AG08396 (cell line): ENCODE measurements at regions not wholly inside any gene's neighbourhood (a gene's known extent, or its start where the extent isn't known, plus 50 kb on each side); places are given as distances from the start of the nearest gene placed in this dataset.

Source experiments
- DNase-seq: peaks from one replicate; pipeline ENCODE4 v3.0.0; 2012; ENCODE audit warnings: low spot score, mixed read lengths

GRCh38 chr5:67366691-67367395 is 170.2 kb upstream of the CD180 start:
- DNase-seq: no peak

- DNase-seq: no peak
Observed at GRCh38 chr5:67366276-67366675, 169.7 kb upstream of the CD180 start.

- no peak for DNase-seq
Observed at GRCh38 chr5:67364381-67364970, 167.9 kb upstream of the CD180 start.

- no peak for DNase-seq
Observed at GRCh38 chr5:67363963-67364362, 167.4 kb upstream of the CD180 start.

- no peak for DNase-seq
Observed at GRCh38 chr5:67363180-67363709, 166.6 kb upstream of the CD180 start.

- DNase-seq: no peak
Observed at GRCh38 chr5:67361932-67362729, 165.5 kb upstream of the CD180 start.

- no peak for DNase-seq
Observed at GRCh38 chr5:67360047-67360446, 163.4 kb upstream of the CD180 start.

GRCh38 chr5:67358186-67358585 is 161.6 kb upstream of the CD180 start:
- no peak for DNase-seq

- no peak for DNase-seq
Observed at GRCh38 chr5:67355120-67355713, 158.6 kb upstream of the CD180 start.

GRCh38 chr5:67353500-67354450 is 157.2 kb upstream of the CD180 start:
- DNase-seq: no peak

GRCh38 chr5:67350618-67351201 is 154.1 kb upstream of the CD180 start:
- no peak for DNase-seq

GRCh38 chr5:67350185-67350584 is 153.6 kb upstream of the CD180 start:
- no peak for DNase-seq

- no peak for DNase-seq
Observed at GRCh38 chr5:67347821-67348220, 151.2 kb upstream of the CD180 start.

GRCh38 chr5:67346611-67347010 is 150.0 kb upstream of the CD180 start:
- DNase-seq: no peak

GRCh38 chr5:67344870-67345269 is 148.3 kb upstream of the CD180 start:
- DNase-seq: no peak

GRCh38 chr5:67343835-67344234 is 147.2 kb upstream of the CD180 start:
- no peak for DNase-seq

- DNase-seq: no peak
Observed at GRCh38 chr5:67341478-67341877, 144.9 kb upstream of the CD180 start.

GRCh38 chr5:67339219-67339767 is 142.7 kb upstream of the CD180 start:
- no peak for DNase-seq

- no peak for DNase-seq
Observed at GRCh38 chr5:67338421-67338820, 141.8 kb upstream of the CD180 start.

- no peak for DNase-seq
Observed at GRCh38 chr5:67337751-67338150, 141.2 kb upstream of the CD180 start.

GRCh38 chr5:67335426-67335825 is 138.8 kb upstream of the CD180 start:
- no peak for DNase-seq
